ENCODE measurements at regions not wholly inside any gene's neighbourhood (a gene's known extent, or its start where the extent isn't known, plus 50 kb on each side); places are given as distances from the start of the nearest gene placed in this dataset.

GRCh38 chr4:18945464-18945863 is 923.9 kb upstream of the LCORL start:
- TF ChIP-seq RAD21 (IDR thresholded peaks at IDR 0.05; ENCODE audit: low read length) (no peak), CHD2 (IDR thresholded peaks at IDR 0.05; ENCODE audit: low read length, partially characterized antibody) (no peak), PBX3 (IDR thresholded peaks at IDR 0.05) (no peak), EP300 (IDR thresholded peaks at IDR 0.05; ENCODE audit: borderline replicate concordance in 1 of 2, low read depth in 1 of 2, low read length in 1 of 2) (no peak)

All from SK-N-SH (cell line).